SK-N-SH (cell line): ENCODE measurements at regions not wholly inside any gene's neighbourhood (a gene's known extent, or its start where the extent isn't known, plus 50 kb on each side); places are given as distances from the start of the nearest gene placed in this dataset.

Experiments
- POLR2AphosphoS5 ChIP-seq: IDR thresholded peaks from 2 replicates; pipeline ENCODE4 v1.6.1; 2012; ENCODE audit warnings: low read depth, low read length
- TF ChIP-seq, protein P1 (sequence below): fragments of 200-600 bp; sonication (generic); IDR thresholded peaks from 2 replicates; pipeline ENCODE4 v1.6.1; 2017; ENCODE audit warnings: antibody characterized with exemption, mild to moderate bottlenecking, moderate library complexity

DNA sequence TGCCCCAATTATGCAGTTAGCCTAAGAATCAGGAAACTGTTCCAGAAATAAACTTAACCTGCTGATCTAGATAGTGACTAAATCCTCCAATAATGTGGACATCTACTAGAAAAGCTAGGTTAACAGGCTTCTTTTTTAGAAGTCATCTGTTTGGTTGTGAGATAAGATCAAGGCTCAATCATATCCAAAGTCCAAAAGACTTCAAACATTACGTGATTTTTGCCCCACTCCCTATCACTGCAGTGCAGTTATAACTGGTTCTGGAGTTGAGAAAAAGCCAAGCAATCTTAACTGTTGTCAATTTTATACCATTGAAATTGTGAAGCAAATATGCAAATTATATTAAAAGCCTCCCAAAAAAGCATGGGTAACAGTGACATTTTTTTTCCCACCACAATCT is 781.4 kb downstream of the KLHL13 start:
- TF ChIP-seq POLR2AphosphoS5 = no peak
- TF ChIP-seq, protein P1, sequence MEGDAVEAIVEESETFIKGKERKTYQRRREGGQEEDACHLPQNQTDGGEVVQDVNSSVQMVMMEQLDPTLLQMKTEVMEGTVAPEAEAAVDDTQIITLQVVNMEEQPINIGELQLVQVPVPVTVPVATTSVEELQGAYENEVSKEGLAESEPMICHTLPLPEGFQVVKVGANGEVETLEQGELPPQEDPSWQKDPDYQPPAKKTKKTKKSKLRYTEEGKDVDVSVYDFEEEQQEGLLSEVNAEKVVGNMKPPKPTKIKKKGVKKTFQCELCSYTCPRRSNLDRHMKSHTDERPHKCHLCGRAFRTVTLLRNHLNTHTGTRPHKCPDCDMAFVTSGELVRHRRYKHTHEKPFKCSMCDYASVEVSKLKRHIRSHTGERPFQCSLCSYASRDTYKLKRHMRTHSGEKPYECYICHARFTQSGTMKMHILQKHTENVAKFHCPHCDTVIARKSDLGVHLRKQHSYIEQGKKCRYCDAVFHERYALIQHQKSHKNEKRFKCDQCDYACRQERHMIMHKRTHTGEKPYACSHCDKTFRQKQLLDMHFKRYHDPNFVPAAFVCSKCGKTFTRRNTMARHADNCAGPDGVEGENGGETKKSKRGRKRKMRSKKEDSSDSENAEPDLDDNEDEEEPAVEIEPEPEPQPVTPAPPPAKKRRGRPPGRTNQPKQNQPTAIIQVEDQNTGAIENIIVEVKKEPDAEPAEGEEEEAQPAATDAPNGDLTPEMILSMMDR = no peak
